HCT116 (cell line): ENCODE measurements at regions not wholly inside any gene's neighbourhood (a gene's known extent, or its start where the extent isn't known, plus 50 kb on each side); places are given as distances from the start of the nearest gene placed in this dataset.

ENCODE experiments used
- ATAC-seq: fragments of 200-7000 bp; cut with Tn5 transposase; 2 replicates; pipeline ENCODE4 v1.9.1; 2020; ENCODE audit warnings: mild to moderate bottlenecking, moderate library complexity
- BruUV-seq: library from RNA; stranded (reverse); fragments of 400-500 nt; replicated peaks from 2 replicates; lab custom pipeline; 2021; lab: Mats Ljungman, UMichigan
- CTCF ChIA-PET: fragments of 300-600 bp; sonication (Branson Sonifier 250); formaldehyde crosslinking; loops from one replicate; lab custom pipeline; 2021; ENCODE audit warnings: antibody characterized with exemption; lab: Charles Lee
- POLR2A ChIA-PET: fragments of 300-600, 350-600 bp; sonication (Branson Sonifier 250); formaldehyde crosslinking; loops from one replicate; lab custom pipeline; 2021; ENCODE audit warnings: antibody characterized with exemption; lab: Charles Lee
- RAD21 ChIA-PET, 2 experiments: fragments of 300-600 bp; sonication (Branson Sonifier 250); formaldehyde crosslinking; loops; one replicate each; lab custom pipeline; 2023; ENCODE audit warnings: low total read pairs in 2 of 2; ENCODE audit not compliant: uncharacterized antibody in 2 of 2, unreplicated experiment in 2 of 2, low non-redundant PET in 1 of 2; lab: Charles Lee
- DNase-seq: peaks from one replicate; pipeline ENCODE4 v3.0.0-alpha.2; 2010; ENCODE audit warnings: low read depth, low spot score
- H2AFZ ChIP-seq: fragments of 200-600 bp; shearing (Covaris generic), sonication (generic); 2 replicates; pipeline ENCODE4 v1.6.1; 2017; ENCODE audit warnings: low read depth, mixed run types, mixed read lengths, antibody characterized with exemption, low read length; ENCODE audit not compliant: poor library complexity, severe bottlenecking
- H3K27ac ChIP-seq: 2 replicates; pipeline ENCODE4 v1.5.1; 2012; ENCODE audit warnings: low read depth, low read length
- H3K27me3 ChIP-seq: fragments of 200-600 bp; sonication (generic); 2 replicates; pipeline ENCODE4 v1.6.1; 2016; ENCODE audit warnings: mixed run types, low read length, mixed read lengths; ENCODE audit not compliant: insufficient read depth
- H3K36me3 ChIP-seq, 2 experiments: fragments of 200-500 bp in 1 of 2; fragments of 200-600 bp in 1 of 2; sonication (Bioruptor generic) in 1 of 2; sonication (generic) in 1 of 2; 2 replicates each; pipeline versions ENCODE4 v1.5.1 to v1.6.1; 2014 to 2016; ENCODE audit warnings: low read length in 2 of 2, inconsistent platforms in 1 of 2, mixed read lengths in 1 of 2, mixed run types in 1 of 2; ENCODE audit not compliant: insufficient read depth in 2 of 2, control insufficient read depth in 1 of 2
- H3K4me1 ChIP-seq, 2 experiments: fragments of 200-600 bp in 1 of 2; sonication (generic) in 1 of 2; 2 replicates each; pipeline versions ENCODE4 v1.5.1 to v1.6.1; 2012 to 2017; ENCODE audit warnings: low read length in 2 of 2, inconsistent platforms in 1 of 2, mild to moderate bottlenecking in 1 of 2, mixed read lengths in 1 of 2, mixed run types in 1 of 2, moderate library complexity in 1 of 2; ENCODE audit not compliant: insufficient read depth in 2 of 2, control insufficient read depth in 1 of 2
- H3K4me2 ChIP-seq: fragments of 200-600 bp; sonication (generic); 2 replicates; pipeline ENCODE4 v1.6.1; 2017; ENCODE audit warnings: mixed run types, low read length, mixed read lengths
- H3K4me3 ChIP-seq, 2 experiments: fragments of 200-600 bp in 1 of 2; sonication (generic) in 1 of 2; replicated peaks in 1 of 2; 2 replicates each; pipeline ENCODE4 v1.5.1; 2011 to 2016; ENCODE audit warnings: low read length in 2 of 2, control low read depth in 1 of 2, low read depth in 1 of 2, mild to moderate bottlenecking in 1 of 2, mixed read lengths in 1 of 2, mixed run types in 1 of 2
- H3K79me2 ChIP-seq: fragments of 200-600 bp; sonication (generic); 2 replicates; pipeline ENCODE4 v1.6.1; 2017; ENCODE audit warnings: mild to moderate bottlenecking, mixed run types, low read length, moderate library complexity, mixed read lengths; ENCODE audit not compliant: insufficient read depth
- H3K9ac ChIP-seq: fragments of 200-600 bp; sonication (generic); 2 replicates; pipeline ENCODE4 v1.6.1; 2016; ENCODE audit warnings: low read length, mixed read lengths
- H3K9me2 ChIP-seq: fragments of 200-600 bp; sonication (generic), shearing (Covaris generic); 2 replicates; pipeline ENCODE4 v1.6.1; 2017; ENCODE audit warnings: mixed run types, mild to moderate bottlenecking, moderate library complexity; ENCODE audit not compliant: insufficient read depth
- H3K9me3 ChIP-seq, 2 experiments: fragments of 200-500 bp in 1 of 2; fragments of 200-600 bp in 1 of 2; sonication (Bioruptor generic) in 1 of 2; sonication (generic) in 1 of 2; 2 replicates each; pipeline ENCODE4 v1.6.1; 2014 to 2017; ENCODE audit warnings: low read length in 2 of 2, mixed read lengths in 2 of 2, inconsistent platforms in 1 of 2, low read depth in 1 of 2, mild to moderate bottlenecking in 1 of 2, mixed run types in 1 of 2, moderate library complexity in 1 of 2; ENCODE audit not compliant: control insufficient read depth in 1 of 2, insufficient read depth in 1 of 2
- H4K20me1 ChIP-seq: fragments of 200-600 bp; sonication (generic), shearing (Covaris generic); 2 replicates; pipeline ENCODE4 v1.6.1; 2017; ENCODE audit warnings: mixed run types, mild to moderate bottlenecking, moderate library complexity; ENCODE audit not compliant: insufficient read depth
- ATF3 ChIP-seq: IDR thresholded peaks from 2 replicates; pipeline ENCODE4 v1.6.1; 2012
- CBX3 ChIP-seq: IDR thresholded peaks from 2 replicates; pipeline ENCODE4 v1.6.1; 2012; ENCODE audit warnings: low read depth
- ELF1 ChIP-seq: IDR thresholded peaks from 2 replicates; pipeline ENCODE4 v1.6.1; 2012; ENCODE audit warnings: low read depth, borderline replicate concordance
- EZH2phosphoT487 ChIP-seq: fragments of 200-600 bp; IDR thresholded peaks from 2 replicates; pipeline ENCODE4 v1.6.1; 2018; ENCODE audit warnings: antibody characterized with exemption, borderline replicate concordance
- FOSL1 ChIP-seq: IDR thresholded peaks from 2 replicates; pipeline ENCODE4 v1.6.1; 2012; ENCODE audit warnings: low read depth
- RAD21 ChIP-seq: IDR thresholded peaks from 2 replicates; pipeline ENCODE4 v1.6.1; 2012; ENCODE audit warnings: low read depth, mild to moderate bottlenecking
- SIN3A ChIP-seq: IDR thresholded peaks from 2 replicates; pipeline ENCODE4 v1.6.1; 2012; ENCODE audit warnings: low read depth
- SP1 ChIP-seq: IDR thresholded peaks from 2 replicates; pipeline ENCODE4 v1.6.1; 2012; ENCODE audit warnings: low read depth
- SRF ChIP-seq: IDR thresholded peaks from 2 replicates; pipeline ENCODE4 v1.6.1; 2012; ENCODE audit warnings: low read depth
- TCF7L2 ChIP-seq: IDR thresholded peaks from 2 replicates; pipeline ENCODE4 v1.7.0; 2011; ENCODE audit warnings: borderline replicate concordance, inconsistent platforms; ENCODE audit not compliant: insufficient read depth, insufficient read length; ENCODE audit errors: extremely low read depth
- YY1 ChIP-seq: IDR thresholded peaks from 2 replicates; pipeline ENCODE4 v1.6.1; 2011; ENCODE audit warnings: low read length, low read depth, moderate library complexity, mild to moderate bottlenecking; ENCODE audit not compliant: insufficient replicate concordance; ENCODE audit errors: extremely low read depth
- ZFX ChIP-seq: fragments of 450-650 bp; IDR thresholded peaks from 2 replicates; pipeline ENCODE4 v1.6.1; 2017
- ZNF274 ChIP-seq: fragments of 200-500 bp; sonication (Bioruptor generic); IDR thresholded peaks from 2 replicates; pipeline ENCODE4 v1.6.1; 2014; ENCODE audit warnings: mild to moderate bottlenecking, low read depth, low read length, inconsistent platforms
- intact Hi-C: fragments of 100-400 bp; cut with micrococcal nuclease; formaldehyde crosslinking; loops from 2 replicates; pipeline ENCODE4 v1.10.0; 2022
- TF ChIP-seq, protein P1 (sequence below): IDR thresholded peaks from 2 replicates; pipeline ENCODE4 v1.6.1; 2011; ENCODE audit warnings: mild to moderate bottlenecking, low read length, moderate library complexity; ENCODE audit not compliant: insufficient replicate concordance; ENCODE audit errors: extremely low read depth
- TF ChIP-seq, protein P2 (sequence below): IDR thresholded peaks from 2 replicates; pipeline ENCODE4 v1.6.1; 2012; ENCODE audit warnings: low read depth
- TF ChIP-seq, protein P3 (sequence below): IDR thresholded peaks from 2 replicates; pipeline ENCODE4 v1.6.1; 2012

- ChIA-PET CTCF (no interaction called here), POLR2A (no interaction called here), RAD21 (no interaction called here)
- TF ChIP-seq YY1 (no peak), ELF1 (no peak), CBX3 (no peak), FOSL1 (no peak), SP1 (no peak), RAD21 (no peak), EZH2phosphoT487 (no peak), TCF7L2 (no peak), ZFX (no peak), ATF3 (no peak), SRF (no peak), SIN3A (no peak), ZNF274 (no peak)
- TF ChIP-seq, protein P1, sequence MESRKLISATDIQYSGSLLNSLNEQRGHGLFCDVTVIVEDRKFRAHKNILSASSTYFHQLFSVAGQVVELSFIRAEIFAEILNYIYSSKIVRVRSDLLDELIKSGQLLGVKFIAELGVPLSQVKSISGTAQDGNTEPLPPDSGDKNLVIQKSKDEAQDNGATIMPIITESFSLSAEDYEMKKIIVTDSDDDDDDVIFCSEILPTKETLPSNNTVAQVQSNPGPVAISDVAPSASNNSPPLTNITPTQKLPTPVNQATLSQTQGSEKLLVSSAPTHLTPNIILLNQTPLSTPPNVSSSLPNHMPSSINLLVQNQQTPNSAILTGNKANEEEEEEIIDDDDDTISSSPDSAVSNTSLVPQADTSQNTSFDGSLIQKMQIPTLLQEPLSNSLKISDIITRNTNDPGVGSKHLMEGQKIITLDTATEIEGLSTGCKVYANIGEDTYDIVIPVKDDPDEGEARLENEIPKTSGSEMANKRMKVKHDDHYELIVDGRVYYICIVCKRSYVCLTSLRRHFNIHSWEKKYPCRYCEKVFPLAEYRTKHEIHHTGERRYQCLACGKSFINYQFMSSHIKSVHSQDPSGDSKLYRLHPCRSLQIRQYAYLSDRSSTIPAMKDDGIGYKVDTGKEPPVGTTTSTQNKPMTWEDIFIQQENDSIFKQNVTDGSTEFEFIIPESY: no peak
- TF ChIP-seq, protein P2, sequence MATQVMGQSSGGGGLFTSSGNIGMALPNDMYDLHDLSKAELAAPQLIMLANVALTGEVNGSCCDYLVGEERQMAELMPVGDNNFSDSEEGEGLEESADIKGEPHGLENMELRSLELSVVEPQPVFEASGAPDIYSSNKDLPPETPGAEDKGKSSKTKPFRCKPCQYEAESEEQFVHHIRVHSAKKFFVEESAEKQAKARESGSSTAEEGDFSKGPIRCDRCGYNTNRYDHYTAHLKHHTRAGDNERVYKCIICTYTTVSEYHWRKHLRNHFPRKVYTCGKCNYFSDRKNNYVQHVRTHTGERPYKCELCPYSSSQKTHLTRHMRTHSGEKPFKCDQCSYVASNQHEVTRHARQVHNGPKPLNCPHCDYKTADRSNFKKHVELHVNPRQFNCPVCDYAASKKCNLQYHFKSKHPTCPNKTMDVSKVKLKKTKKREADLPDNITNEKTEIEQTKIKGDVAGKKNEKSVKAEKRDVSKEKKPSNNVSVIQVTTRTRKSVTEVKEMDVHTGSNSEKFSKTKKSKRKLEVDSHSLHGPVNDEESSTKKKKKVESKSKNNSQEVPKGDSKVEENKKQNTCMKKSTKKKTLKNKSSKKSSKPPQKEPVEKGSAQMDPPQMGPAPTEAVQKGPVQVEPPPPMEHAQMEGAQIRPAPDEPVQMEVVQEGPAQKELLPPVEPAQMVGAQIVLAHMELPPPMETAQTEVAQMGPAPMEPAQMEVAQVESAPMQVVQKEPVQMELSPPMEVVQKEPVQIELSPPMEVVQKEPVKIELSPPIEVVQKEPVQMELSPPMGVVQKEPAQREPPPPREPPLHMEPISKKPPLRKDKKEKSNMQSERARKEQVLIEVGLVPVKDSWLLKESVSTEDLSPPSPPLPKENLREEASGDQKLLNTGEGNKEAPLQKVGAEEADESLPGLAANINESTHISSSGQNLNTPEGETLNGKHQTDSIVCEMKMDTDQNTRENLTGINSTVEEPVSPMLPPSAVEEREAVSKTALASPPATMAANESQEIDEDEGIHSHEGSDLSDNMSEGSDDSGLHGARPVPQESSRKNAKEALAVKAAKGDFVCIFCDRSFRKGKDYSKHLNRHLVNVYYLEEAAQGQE: no peak
- TF ChIP-seq, protein P3, sequence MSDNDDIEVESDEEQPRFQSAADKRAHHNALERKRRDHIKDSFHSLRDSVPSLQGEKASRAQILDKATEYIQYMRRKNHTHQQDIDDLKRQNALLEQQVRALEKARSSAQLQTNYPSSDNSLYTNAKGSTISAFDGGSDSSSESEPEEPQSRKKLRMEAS: no peak
- Histone ChIP-seq H3K9ac (no peak overlapping the region), H4K20me1 (no peaks in the 10 kb centered on the region), H3K4me3 (no peak overlapping the region), H3K4me2 (no peak overlapping the region), H3K27ac (no peak overlapping the region), H3K4me1 (no peaks in the 10 kb centered on the region), H3K36me3 (no peaks in the 10 kb centered on the region), H3K9me2 (no peaks in the 10 kb centered on the region), H3K9me3 (no peaks in the 10 kb centered on the region), H3K79me2 (no peaks in the 10 kb centered on the region), H3K27me3 (peaks cover 3% of the 10 kb centered on the region; the same call in 1 of the 2 replicates), H2AFZ (no peak overlapping the region)
- BruUV-seq: no TSS peak
- no peak for DNase-seq
- intact Hi-C loops: no loop called here
- no peak for ATAC-seq
Observed at GRCh38 chr3:34000301-34000700, 201.9 kb downstream of the PDCD6IP start.
